ENCODE measurements at regions not wholly inside any gene's neighbourhood (a gene's known extent, or its start where the extent isn't known, plus 50 kb on each side); places are given as distances from the start of the nearest gene placed in this dataset.

DNA sequence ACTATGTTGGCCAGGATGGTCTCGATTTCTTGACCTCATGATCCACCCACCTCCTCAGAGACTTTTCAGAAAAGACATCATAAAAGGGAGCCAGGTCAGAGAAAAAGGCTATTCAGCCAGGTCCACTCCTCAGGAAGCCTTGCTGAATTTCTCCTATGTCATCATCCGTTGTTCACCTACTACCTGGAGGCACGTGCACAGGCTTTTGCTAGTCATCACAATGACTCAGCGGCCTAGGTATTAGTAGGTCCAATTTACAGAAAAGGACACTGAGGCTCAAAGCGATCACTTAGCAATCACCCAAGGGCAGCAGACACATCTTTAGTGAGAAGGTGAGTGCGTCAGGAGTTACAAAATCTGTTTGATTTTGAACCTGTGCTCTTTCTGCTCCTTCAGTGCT lies 72.3 kb upstream of the RAD23B start:
- TF ChIP-seq CTCF (IDR thresholded peaks at IDR 0.05; ENCODE audit: control extremely low read depth in 1 of 3, insufficient read depth in 1 of 3, low read depth in 1 of 3, low read length in 3 of 3) (no peak), ASH2L (IDR thresholded peaks at IDR 0.05; ENCODE audit: low read length) (no peak), ZNF274 (IDR thresholded peaks at IDR 0.05; ENCODE audit: borderline replicate concordance, extremely low read depth, low read length) (no peak), USF2 (IDR thresholded peaks at IDR 0.05; ENCODE audit: low read length) (no peak), SIN3A (conservative IDR thresholded peaks at IDR 0.05 in 1 of 2, IDR thresholded peaks at IDR 0.05 in 1 of 2; ENCODE audit: low read depth in 1 of 2, low read length in 2 of 2) (no peak), EP300 (IDR thresholded peaks at IDR 0.05; ENCODE audit: borderline replicate concordance in 1 of 2, low read depth in 2 of 2, low read length in 2 of 2) (no peak), CHD7 (IDR thresholded peaks at IDR 0.05; ENCODE audit: insufficient replicate concordance, low read length) (no peak), SIX5 (IDR thresholded peaks at IDR 0.05; ENCODE audit: low read depth, low read length) (no peak), RNF2 (IDR thresholded peaks at IDR 0.05; ENCODE audit: borderline replicate concordance, low read depth, low read length, missing control alignments, poor library complexity, severe bottlenecking) (no peak), POLR2AphosphoS5 (IDR thresholded peaks at IDR 0.05; ENCODE audit: low read depth, low read length) (no peak)
- TF ChIP-seq, protein P1, sequence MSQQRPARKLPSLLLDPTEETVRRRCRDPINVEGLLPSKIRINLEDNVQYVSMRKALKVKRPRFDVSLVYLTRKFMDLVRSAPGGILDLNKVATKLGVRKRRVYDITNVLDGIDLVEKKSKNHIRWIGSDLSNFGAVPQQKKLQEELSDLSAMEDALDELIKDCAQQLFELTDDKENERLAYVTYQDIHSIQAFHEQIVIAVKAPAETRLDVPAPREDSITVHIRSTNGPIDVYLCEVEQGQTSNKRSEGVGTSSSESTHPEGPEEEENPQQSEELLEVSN (IDR thresholded peaks at IDR 0.05): no peak
